ENCODE measurements at regions not wholly inside any gene's neighbourhood (a gene's known extent, or its start where the extent isn't known, plus 50 kb on each side); places are given as distances from the start of the nearest gene placed in this dataset.
"Not testable (repeated sequence)": the region's sequence is repeated elsewhere in the genome, so short reads cannot be mapped to it uniquely, and the experiment has no call there.

DNA sequence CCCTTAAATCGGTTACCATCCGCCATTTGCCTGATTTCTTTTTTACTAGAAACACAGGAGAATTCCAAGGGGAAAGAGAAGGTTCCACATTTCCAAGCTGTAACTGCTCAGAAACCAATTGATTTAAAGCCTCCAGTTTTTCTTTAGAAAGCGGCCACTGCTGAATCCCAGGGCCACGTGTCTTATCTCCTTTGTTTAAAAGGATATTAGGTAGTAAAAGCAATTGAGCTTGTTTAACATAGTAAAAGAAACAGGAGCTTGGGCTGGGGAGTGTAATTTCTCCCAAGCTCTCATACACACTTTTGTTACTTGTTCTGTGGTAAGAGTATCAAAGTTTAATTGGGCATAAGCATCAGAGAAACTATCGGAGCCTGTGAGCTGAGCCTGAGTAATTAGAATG, 180.0 kb downstream of the OTOP1 start:
- TF ChIP-seq ZFP30 (CRISPR knock-in tag; IDR thresholded peaks at IDR 0.05); RARB (CRISPR knock-in tag; IDR thresholded peaks at IDR 0.05); GLIS3 (CRISPR knock-in tag; IDR thresholded peaks at IDR 0.05); ZNF8 (CRISPR knock-in tag; IDR thresholded peaks at IDR 0.05); PATZ1 (CRISPR knock-in tag; IDR thresholded peaks at IDR 0.05; ENCODE audit: borderline replicate concordance); TCF4 (CRISPR knock-in tag; IDR thresholded peaks at IDR 0.05; ENCODE audit: borderline replicate concordance); ISL1 (CRISPR knock-in tag; IDR thresholded peaks at IDR 0.05); TSHZ2 (CRISPR knock-in tag; IDR thresholded peaks at IDR 0.05); BACH2 (CRISPR knock-in tag; IDR thresholded peaks at IDR 0.05; ENCODE audit: borderline replicate concordance); ZNF565 (CRISPR knock-in tag; conservative IDR thresholded peaks at IDR 0.05; ENCODE audit: low read depth); ZFP3 (CRISPR knock-in tag; IDR thresholded peaks at IDR 0.05); CREB5 (CRISPR knock-in tag; IDR thresholded peaks at IDR 0.05; ENCODE audit: low read depth); POU6F1 (CRISPR knock-in tag; IDR thresholded peaks at IDR 0.05; ENCODE audit: borderline replicate concordance, low read depth); ZC3H10 (CRISPR knock-in tag; IDR thresholded peaks at IDR 0.05): not testable (repeated sequence)
